Prostate gland (tissue), 2 donors: ENCODE measurements at regions not wholly inside any gene's neighbourhood (a gene's known extent, or its start where the extent isn't known, plus 50 kb on each side); places are given as distances from the start of the nearest gene placed in this dataset.

Experiments
- DNase-seq: peaks from one replicate; pipeline ENCODE4 v3.0.0-alpha.2; 2019; ENCODE audit warnings: low spot score
- H3K27ac ChIP-seq, 2 donors: fragments of 200-600 bp; sonication (generic); 2 replicates each; pipeline ENCODE4 v1.5.1; 2017 to 2019
- H3K27me3 ChIP-seq: fragments of 200-600 bp; sonication (generic); replicated peaks from 2 replicates; pipeline ENCODE4 v1.5.1; 2019; ENCODE audit not compliant: insufficient read depth
- H3K36me3 ChIP-seq, 2 donors: fragments of 200-600 bp; sonication (generic); 1 replicate in 1 of 2; 2 replicates in 1 of 2; pipeline versions ENCODE4 v1.5.1 to v1.8.1; 2017 to 2019
- H3K4me1 ChIP-seq: fragments of 200-600 bp; sonication (generic); replicated peaks from 2 replicates; pipeline ENCODE4 v1.5.1; 2019
- H3K4me3 ChIP-seq, 2 donors: fragments of 200-600 bp; sonication (generic); 2 replicates each; pipeline ENCODE4 v1.5.1; 2017 to 2019
- H3K9me3 ChIP-seq: fragments of 200-600 bp; sonication (generic); 2 replicates; pipeline ENCODE4 v1.5.1; 2017
- CTCF ChIP-seq, 4 experiments: fragments of 200-600 bp in 2 of 4; fragments of 450-650 bp in 2 of 4; sonication (generic) in 2 of 4; IDR thresholded peaks; 1 replicate in 3 of 4; 2 replicates in 1 of 4; pipeline ENCODE4 v1.5.1; 2016 to 2019; ENCODE audit warnings: antibody characterized with exemption in 4 of 4, mild to moderate bottlenecking in 2 of 4, moderate library complexity in 2 of 4
- POLR2A ChIP-seq: fragments of 450-650 bp; IDR thresholded peaks from one replicate; pipeline ENCODE4 v1.6.1; 2016; ENCODE audit warnings: antibody characterized with exemption, mild to moderate bottlenecking
- POLR2AphosphoS5 ChIP-seq: sonication (generic); formaldehyde crosslinking; IDR thresholded peaks from one replicate; pipeline ENCODE4 v1.6.1; 2017; ENCODE audit warnings: antibody characterized with exemption
- WGBS: methylation state at CpG from one replicate; pipeline ENCODE4 v1.1.5; 2018; 5-methylcytosine and 5-hydroxymethylcytosine counted together
- intact Hi-C: fragments of 100-400 bp; cut with DNase I; formaldehyde crosslinking; loops from one replicate; pipeline ENCODE4 v1.14.2; 2022

- no peak overlapping the region for H3K27ac ChIP-seq
- H3K27me3 ChIP-seq, result no peaks in the 10 kb centered on the region
- no peaks in the 10 kb centered on the region for H3K4me1 ChIP-seq
- no peaks in the 10 kb centered on the region for H3K9me3 ChIP-seq
- TF ChIP-seq POLR2AphosphoS5 (no peak), CTCF (IDR thresholded peaks at IDR 0.05) (no peak), POLR2A (no peak)
- DNase-seq, result no peak
- no peak overlapping the region for H3K4me3 ChIP-seq
- 66% methylated on average over 2 of the region's 2 CpGs for WGBS
- no peaks in the 10 kb centered on the region for H3K36me3 ChIP-seq
- intact Hi-C loops, result no loop called here
These were observed 105.9 kb downstream of the SIPA1L2 start for GRCh38 chr1:232524056-232524455.

DNA sequence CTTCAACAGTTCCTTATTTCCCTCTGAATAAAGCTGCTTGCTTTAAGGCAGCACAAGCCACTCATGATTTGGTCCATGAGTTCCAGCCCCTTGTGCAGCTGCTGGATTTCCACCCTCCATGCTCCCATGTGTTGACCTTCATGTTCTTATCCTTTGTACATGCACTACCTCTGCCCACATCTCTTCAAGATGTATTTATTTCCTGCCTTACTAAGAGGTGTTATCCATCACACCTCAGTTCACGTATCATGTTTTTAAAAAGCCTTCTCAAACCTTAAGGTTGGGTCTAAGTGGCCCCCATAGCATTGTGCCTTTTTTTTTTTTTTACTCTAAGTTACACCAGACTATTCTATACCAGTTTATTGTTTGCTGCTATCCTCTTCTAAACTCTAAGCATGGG is 107.7 kb downstream of the SIPA1L2 start:
- 94% methylated on average over 1 of the region's 1 CpG for WGBS
- H3K9me3 ChIP-seq, result no peaks in the 10 kb centered on the region
- no peak overlapping the region for H3K27ac ChIP-seq
- TF ChIP-seq POLR2A (no peak), POLR2AphosphoS5 (no peak), CTCF (IDR thresholded peaks at IDR 0.05) (no peak)
- H3K27me3 ChIP-seq, result no peaks in the 10 kb centered on the region
- intact Hi-C loops, result no loop called here
- no peak overlapping the region for H3K4me3 ChIP-seq
- H3K4me1 ChIP-seq, result no peaks in the 10 kb centered on the region
- no peak for DNase-seq
- H3K36me3 ChIP-seq, result no peaks in the 10 kb centered on the region

GRCh38 chr1:232521660-232522059 is 108.3 kb downstream of the SIPA1L2 start:
- H3K4me1 ChIP-seq, result no peaks in the 10 kb centered on the region
- H3K9me3 ChIP-seq, result no peaks in the 10 kb centered on the region
- H3K36me3 ChIP-seq, result no peaks in the 10 kb centered on the region
- no peak overlapping the region for H3K27ac ChIP-seq
- WGBS, result 95% methylated on average over 1 of the region's 1 CpG
- intact Hi-C loops, result no loop called here
- no peak for DNase-seq
- no peaks in the 10 kb centered on the region for H3K27me3 ChIP-seq
- no peak overlapping the region for H3K4me3 ChIP-seq
- TF ChIP-seq POLR2AphosphoS5 (no peak), POLR2A (no peak), CTCF (IDR thresholded peaks at IDR 0.05) (no peak)

DNA sequence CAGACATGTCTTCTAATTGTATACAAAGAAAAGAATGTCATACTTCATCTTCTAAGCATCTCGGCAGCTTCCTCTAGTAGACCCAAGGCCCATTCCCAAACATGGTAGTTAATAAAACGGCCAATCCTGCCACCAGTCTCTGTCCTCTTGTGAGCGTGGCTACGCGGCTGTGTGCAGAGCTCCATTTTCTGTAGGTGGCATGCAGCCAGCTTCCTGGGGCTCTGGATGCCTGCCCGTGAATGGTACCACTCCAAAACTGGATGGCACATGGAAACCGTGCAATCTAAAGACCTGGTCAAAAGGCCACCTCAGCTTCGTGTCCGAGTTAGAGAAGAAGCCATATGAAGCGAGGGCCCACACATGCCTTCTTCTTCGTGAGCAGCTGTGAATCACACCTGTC is 110.7 kb downstream of the SIPA1L2 start:
- WGBS, result 80% methylated on average over 11 of the region's 11 CpGs
- no peaks in the 10 kb centered on the region for H3K27me3 ChIP-seq
- no peaks in the 10 kb centered on the region for H3K9me3 ChIP-seq
- no peaks in the 10 kb centered on the region for H3K4me1 ChIP-seq
- TF ChIP-seq POLR2A (no peak), CTCF (IDR thresholded peaks at IDR 0.05) (no peak), POLR2AphosphoS5 (no peak)
- no peak overlapping the region for H3K4me3 ChIP-seq
- H3K36me3 ChIP-seq, result no peaks in the 10 kb centered on the region
- intact Hi-C loops, result no loop called here
- no peak overlapping the region for H3K27ac ChIP-seq
- DNase-seq, result no peak

DNA sequence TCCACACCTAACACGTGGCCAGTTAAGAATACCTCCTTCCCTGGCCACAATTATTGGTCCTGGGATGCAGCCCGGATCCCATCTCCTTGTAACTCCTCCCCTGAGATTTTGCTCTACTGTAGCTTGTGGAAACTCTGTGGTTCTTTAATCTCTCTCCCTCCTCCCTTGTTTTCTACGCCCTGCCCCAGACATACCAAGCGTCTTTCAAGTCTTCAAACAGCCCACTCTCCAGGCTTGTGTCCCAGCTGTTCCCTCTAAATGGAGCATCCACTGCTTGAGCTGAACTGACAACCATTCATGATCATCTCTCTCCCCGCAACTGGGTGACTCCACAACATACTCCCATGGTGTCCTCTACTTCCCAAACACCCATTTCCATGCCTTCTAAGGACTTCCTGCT is 111.6 kb downstream of the SIPA1L2 start:
- Histone ChIP-seq H3K36me3 (no peaks in the 10 kb centered on the region), H3K27me3 (no peaks in the 10 kb centered on the region), H3K4me1 (no peaks in the 10 kb centered on the region), H3K9me3 (no peaks in the 10 kb centered on the region), H3K27ac (no peak overlapping the region), H3K4me3 (no peak overlapping the region)
- TF ChIP-seq CTCF (IDR thresholded peaks at IDR 0.05) (no peak), POLR2AphosphoS5 (no peak), POLR2A (no peak)
- intact Hi-C loops, result no loop called here
- WGBS, result 96% methylated on average over 5 of the region's 5 CpGs
- no peak for DNase-seq
